ENCODE measurements at regions not wholly inside any gene's neighbourhood (a gene's known extent, or its start where the extent isn't known, plus 50 kb on each side); places are given as distances from the start of the nearest gene placed in this dataset.

GRCh38 chr2:64819774-64820688 is 166.3 kb upstream of the SERTAD2 start:
- H3K4me1 Mint-ChIP-seq = peaks cover 26% of the 10 kb centered on the region
- TF ChIP-seq CTCF (IDR thresholded peaks at IDR 0.05) (no peak), SMAD4 (CRISPR knock-in tag; IDR thresholded peaks at IDR 0.05) (no peak), RELA (CRISPR knock-in tag; IDR thresholded peaks at IDR 0.05; ENCODE audit: borderline replicate concordance) (no peak), FOXP1 (CRISPR knock-in tag; IDR thresholded peaks at IDR 0.05; ENCODE audit: borderline replicate concordance) (no peak), HMGXB4 (CRISPR knock-in tag; IDR thresholded peaks at IDR 0.05) (no peak), ZNF263 (CRISPR knock-in tag; IDR thresholded peaks at IDR 0.05; ENCODE audit: low read depth) (no peak)
- peaks cover 6% of the 10 kb centered on the region for H3K9me3 Mint-ChIP-seq
- ChIA-PET CTCF (interaction anchor here (0.9 to 2.4 kb wide), 2 partner anchors 12 to 39 kb away, joined by 3 to 10 read pairs; no protein-coding TSS in a partner anchor), POLR2A (no interaction called here)
- peaks cover 4% of the 10 kb centered on the region for H3K27me3 Mint-ChIP-seq (ENCODE audit: low read depth)
- DNase-seq (ENCODE audit: low spot score) (no peak), ATAC-seq (no peak)
- no peak overlapping the region for H3K4me3 Mint-ChIP-seq
- no peaks in the 10 kb centered on the region for H3K36me3 Mint-ChIP-seq
- H3K27ac Mint-ChIP-seq = no peak overlapping the region

GRCh38 chr2:64820901-64821300 is 167.2 kb upstream of the SERTAD2 start:
- Mint-ChIP-seq H3K4me1 (peaks cover 28% of the 10 kb centered on the region), H3K36me3 (no peaks in the 10 kb centered on the region), H3K4me3 (no peak overlapping the region), H3K9me3 (peaks cover 6% of the 10 kb centered on the region), H3K27me3 (ENCODE audit: low read depth) (peaks cover 4% of the 10 kb centered on the region), H3K27ac (no peak overlapping the region)
- ChIA-PET CTCF (interaction anchor here (0.9 to 2.4 kb wide), 2 partner anchors 11 to 38 kb away, joined by 3 to 10 read pairs; no protein-coding TSS in a partner anchor), POLR2A (no interaction called here)
- DNase-seq (ENCODE audit: low spot score) (no peak), ATAC-seq (no peak)
- TF ChIP-seq ATF1 (CRISPR knock-in tag; IDR thresholded peaks at IDR 0.05) = no peak
- TF ChIP-seq MXD4 (CRISPR knock-in tag; IDR thresholded peaks at IDR 0.05; ENCODE audit: borderline replicate concordance) = no peak
- no peak for TF ChIP-seq ATF2 (CRISPR knock-in tag; IDR thresholded peaks at IDR 0.05; ENCODE audit: borderline replicate concordance, low read depth)
- no peak for TF ChIP-seq EMX1 (CRISPR knock-in tag; IDR thresholded peaks at IDR 0.05)
- no peak for TF ChIP-seq USF1 (CRISPR knock-in tag; IDR thresholded peaks at IDR 0.05)
- no peak for TF ChIP-seq ZNF121 (CRISPR knock-in tag; IDR thresholded peaks at IDR 0.05)
- TF ChIP-seq ATF3 (CRISPR knock-in tag; conservative IDR thresholded peaks at IDR 0.05) = no peak
- TF ChIP-seq HMGA2 (CRISPR knock-in tag; IDR thresholded peaks at IDR 0.05) = no peak
- no peak for TF ChIP-seq ZNF425 (CRISPR knock-in tag; conservative IDR thresholded peaks at IDR 0.05)
- TF ChIP-seq ZNF138 (CRISPR knock-in tag; conservative IDR thresholded peaks at IDR 0.05) = no peak
- TF ChIP-seq NR3C1 (CRISPR knock-in tag; conservative IDR thresholded peaks at IDR 0.05; ENCODE audit: low read depth) = no peak
- no peak for TF ChIP-seq GTF2I (CRISPR knock-in tag; conservative IDR thresholded peaks at IDR 0.05)

Measured in WTC11 (cell line).